ENCODE measurements at regions not wholly inside any gene's neighbourhood (a gene's known extent, or its start where the extent isn't known, plus 50 kb on each side); places are given as distances from the start of the nearest gene placed in this dataset.
"Not testable (repeated sequence)": the region's sequence is repeated elsewhere in the genome, so short reads cannot be mapped to it uniquely, and the experiment has no call there.

GRCh38 chr7:37617406-37617805 is 66.2 kb upstream of the GPR141 start:
- not testable (repeated sequence) for TF ChIP-seq CTCF, POLR2A (IDR thresholded peaks at IDR 0.05)

All from uterus (tissue), 2 donors.